H1 (cell line): ENCODE measurements at regions not wholly inside any gene's neighbourhood (a gene's known extent, or its start where the extent isn't known, plus 50 kb on each side); places are given as distances from the start of the nearest gene placed in this dataset.

Experiments used
- CTCF ChIA-PET: fragments of 300-600 bp; sonication (Branson Sonifier 250); formaldehyde crosslinking; loops from one replicate; lab custom pipeline; 2021; ENCODE audit not compliant: partially characterized antibody; lab: Charles Lee
- POLR2A ChIA-PET: fragments of 300-600 bp; sonication (Branson Sonifier 250); formaldehyde crosslinking; loops from one replicate; lab custom pipeline; 2021; ENCODE audit warnings: inconsistent platforms; ENCODE audit not compliant: partially characterized antibody; lab: Charles Lee
- DNase-seq, 2 experiments: peaks; one replicate each; pipeline versions ENCODE4 v3.0.0 to v3.0.0-alpha.2; 2010 to 2022; ENCODE audit warnings: low spot score in 2 of 2, low read depth in 1 of 2, mixed read lengths in 1 of 2
- FAIRE-seq: peaks from 2 replicates; lab custom pipeline; 2011; peaks lifted over from hg19 to GRCh38; lab: Jason Lieb, UNC
- H2AFZ ChIP-seq: 2 replicates; pipeline ENCODE4 v1.8.1; 2012; ENCODE audit warnings: low read length, inconsistent platforms
- H2AK5ac ChIP-seq: 2 replicates; pipeline ENCODE4 v1.6.1; 2013; ENCODE audit warnings: low read depth, low read length
- H2BK120ac ChIP-seq: replicated peaks from 2 replicates; pipeline ENCODE3; 2013; ENCODE audit warnings: low read depth, low read length, inconsistent platforms
- H2BK12ac ChIP-seq: 2 replicates; pipeline ENCODE4 v1.6.1; 2013; ENCODE audit warnings: low read depth, low read length
- H2BK15ac ChIP-seq: 2 replicates; pipeline ENCODE4 v1.6.1; 2013; ENCODE audit warnings: low read length
- H2BK20ac ChIP-seq: 2 replicates; pipeline ENCODE4 v1.6.1; 2013; ENCODE audit warnings: low read length
- H2BK5ac ChIP-seq: 2 replicates; pipeline ENCODE4 v1.6.1; 2013; ENCODE audit warnings: low read depth, low read length
- H3K14ac ChIP-seq: 2 replicates; pipeline ENCODE4 v1.6.1; 2013; ENCODE audit warnings: inconsistent platforms; ENCODE audit not compliant: insufficient read length
- H3K18ac ChIP-seq: 2 replicates; pipeline ENCODE4 v1.6.1; 2013; ENCODE audit warnings: low read length; ENCODE audit errors: extremely low read depth
- H3K23ac ChIP-seq: 2 replicates; pipeline ENCODE4 v1.6.1; 2013; ENCODE audit warnings: inconsistent platforms; ENCODE audit not compliant: insufficient read length
- H3K23me2 ChIP-seq: 2 replicates; pipeline ENCODE4 v1.6.1; 2013; ENCODE audit warnings: low read depth, low read length
- H3K27ac ChIP-seq: 2 replicates; pipeline ENCODE4 v1.6.1; 2011; ENCODE audit warnings: low read depth, low read length, inconsistent platforms
- H3K27me3 ChIP-seq, 4 experiments: replicated peaks in 1 of 4; 1 replicate in 1 of 4; 2 replicates in 3 of 4; pipeline versions ENCODE4 v1.6.1 to v1.8.1; 2011 to 2013; ENCODE audit warnings: low read length in 3 of 4, mild to moderate bottlenecking in 3 of 4, inconsistent platforms in 2 of 4, mixed read lengths in 2 of 4, moderate library complexity in 1 of 4; ENCODE audit not compliant: control insufficient read depth in 3 of 4, insufficient read depth in 3 of 4; ENCODE audit errors: extremely low read depth in 1 of 4
- H3K36me3 ChIP-seq, 4 experiments: 2 replicates each; pipeline versions ENCODE4 v1.6.1 to v1.8.1; 2011 to 2013; ENCODE audit warnings: mild to moderate bottlenecking in 4 of 4, low read length in 3 of 4, moderate library complexity in 2 of 4, control low read depth in 1 of 4, inconsistent platforms in 1 of 4; ENCODE audit not compliant: insufficient read depth in 4 of 4, control insufficient read depth in 2 of 4
- H3K4ac ChIP-seq: replicated peaks from 2 replicates; pipeline ENCODE3; 2013; ENCODE audit warnings: low read length, low read depth, mixed read lengths, inconsistent platforms; ENCODE audit not compliant: insufficient read length
- H3K4me1 ChIP-seq, 4 experiments: replicated peaks in 1 of 4; 1 replicate in 1 of 4; 2 replicates in 3 of 4; pipeline versions ENCODE4 v1.6.1 to v1.8.1; 2011 to 2013; ENCODE audit warnings: low read length in 3 of 4, inconsistent platforms in 2 of 4, mixed read lengths in 1 of 4; ENCODE audit not compliant: insufficient read depth in 4 of 4, control insufficient read depth in 3 of 4
- H3K4me2 ChIP-seq, 2 experiments: 2 replicates each; pipeline versions ENCODE4 v1.6.1 to v1.8.1; 2011 to 2013; ENCODE audit warnings: low read depth in 2 of 2, low read length in 2 of 2, control low read depth in 1 of 2, inconsistent platforms in 1 of 2, mild to moderate bottlenecking in 1 of 2; ENCODE audit not compliant: insufficient read depth in 1 of 2
- H3K4me3 ChIP-seq, 4 experiments: fragments of 200-600, 300-600 bp in 1 of 4; sonication (generic), shearing (Covaris generic), sonication (Bioruptor Twin) in 1 of 4; 2 replicates each; pipeline versions ENCODE4 v1.5.1 to v1.8.1; 2011 to 2016; ENCODE audit warnings: low read length in 4 of 4, low read depth in 3 of 4, control low read depth in 2 of 4, inconsistent platforms in 2 of 4, mild to moderate bottlenecking in 2 of 4, mixed read lengths in 1 of 4, moderate library complexity in 1 of 4; ENCODE audit not compliant: insufficient read depth in 2 of 4; ENCODE audit errors: extremely low read depth in 1 of 4
- H3K56ac ChIP-seq: replicated peaks from 2 replicates; pipeline ENCODE3; 2013; ENCODE audit warnings: low read depth, mild to moderate bottlenecking, mixed read lengths, low read length, inconsistent platforms; ENCODE audit not compliant: insufficient read length
- H3K79me1 ChIP-seq: 2 replicates; pipeline ENCODE4 v1.6.1; 2013; ENCODE audit warnings: low read depth, low read length, control low read depth
- H3K79me2 ChIP-seq, 2 experiments: 2 replicates each; pipeline versions ENCODE4 v1.6.1 to v1.8.1; 2012 to 2013; ENCODE audit warnings: low read length in 2 of 2, mild to moderate bottlenecking in 2 of 2, inconsistent platforms in 1 of 2; ENCODE audit not compliant: insufficient read depth in 2 of 2, control insufficient read depth in 1 of 2
- H3K9ac ChIP-seq, 4 experiments: replicated peaks in 1 of 4; 1 replicate in 1 of 4; 2 replicates in 3 of 4; pipeline versions ENCODE4 v1.6.1 to v1.8.1; 2011 to 2013; ENCODE audit warnings: low read depth in 3 of 4, low read length in 3 of 4, control low read depth in 2 of 4, mild to moderate bottlenecking in 2 of 4, moderate library complexity in 2 of 4, inconsistent platforms in 1 of 4; ENCODE audit errors: extremely low read depth in 1 of 4
- H3K9me3 ChIP-seq, 2 experiments: 2 replicates each; pipeline versions ENCODE4 v1.6.1 to v1.8.1; 2012 to 2013; ENCODE audit warnings: mild to moderate bottlenecking in 2 of 2, moderate library complexity in 2 of 2, control low read depth in 1 of 2, inconsistent platforms in 1 of 2, low read depth in 1 of 2, low read length in 1 of 2, mixed read lengths in 1 of 2; ENCODE audit not compliant: insufficient read depth in 2 of 2
- H4K20me1 ChIP-seq, 2 experiments: replicated peaks in 1 of 2; 2 replicates each; pipeline versions ENCODE3 to v1.8.1; 2011 to 2013; ENCODE audit warnings: inconsistent platforms in 2 of 2, low read length in 2 of 2, mild to moderate bottlenecking in 1 of 2; ENCODE audit not compliant: insufficient read depth in 2 of 2, control insufficient read depth in 1 of 2
- H4K5ac ChIP-seq: 2 replicates; pipeline ENCODE4 v1.6.1; 2013; ENCODE audit warnings: low read length, low read depth, mixed read lengths, inconsistent platforms; ENCODE audit not compliant: insufficient read length
- H4K8ac ChIP-seq: 2 replicates; pipeline ENCODE4 v1.8.0; 2013; ENCODE audit warnings: mild to moderate bottlenecking, moderate library complexity, low read length, inconsistent platforms; ENCODE audit not compliant: insufficient read depth; ENCODE audit errors: extremely low read depth
- H4K91ac ChIP-seq: replicated peaks from 2 replicates; pipeline ENCODE3; 2013; ENCODE audit warnings: low read length, mixed read lengths, inconsistent platforms; ENCODE audit not compliant: insufficient read length
- ATF3 ChIP-seq: IDR thresholded peaks from 2 replicates; pipeline ENCODE4 v1.6.1; 2011; ENCODE audit warnings: low read depth, mild to moderate bottlenecking, low read length; ENCODE audit not compliant: insufficient read depth
- CHD1 ChIP-seq: IDR thresholded peaks from 2 replicates; pipeline ENCODE4 v1.6.1; 2012; ENCODE audit warnings: low read depth, low read length, improper control_type of control experiment
- EGR1 ChIP-seq: IDR thresholded peaks from 2 replicates; pipeline ENCODE4 v1.6.1; 2011; ENCODE audit warnings: low read depth, low read length, borderline replicate concordance
- EP300 ChIP-seq, 2 experiments: IDR thresholded peaks; 1 replicate in 1 of 2; 2 replicates in 1 of 2; pipeline ENCODE4 v1.6.1; 2011 to 2012; ENCODE audit warnings: low read depth in 2 of 2, low read length in 2 of 2, mild to moderate bottlenecking in 2 of 2, borderline replicate concordance in 1 of 2, inconsistent platforms in 1 of 2, moderate library complexity in 1 of 2
- GABPA ChIP-seq: IDR thresholded peaks from 2 replicates; pipeline ENCODE4 v1.6.1; 2011; ENCODE audit warnings: mild to moderate bottlenecking, low read length, moderate library complexity, borderline replicate concordance; ENCODE audit not compliant: insufficient read depth
- KDM5A ChIP-seq: fragments of 200-600 bp; IDR thresholded peaks from 2 replicates; pipeline ENCODE4 v1.7.1; 2012; ENCODE audit warnings: mild to moderate bottlenecking, low read length, inconsistent platforms, mixed read lengths
- MAFK ChIP-seq: IDR thresholded peaks from 2 replicates; pipeline ENCODE4 v1.6.1; 2012; ENCODE audit warnings: low read depth, mild to moderate bottlenecking, improper control_type of control experiment, low read length
- RFX5 ChIP-seq: IDR thresholded peaks from 2 replicates; pipeline ENCODE4 v1.6.1; 2011; ENCODE audit warnings: low read depth, low read length, improper control_type of control experiment, borderline replicate concordance
- SAP30 ChIP-seq: fragments of 300-600 bp; sonication (generic); IDR thresholded peaks from 2 replicates; pipeline ENCODE4 v1.7.1; 2012; ENCODE audit warnings: low read length, moderate library complexity, mild to moderate bottlenecking, inconsistent platforms; ENCODE audit not compliant: insufficient read depth, insufficient replicate concordance
- SIRT6 ChIP-seq: IDR thresholded peaks from one replicate; pipeline ENCODE4 v1.7.1; 2012; ENCODE audit warnings: low read length, inconsistent platforms
- TCF12 ChIP-seq: IDR thresholded peaks from 2 replicates; pipeline ENCODE4 v1.6.1; 2011; ENCODE audit warnings: low read depth, mild to moderate bottlenecking, low read length
- ZNF274 ChIP-seq: IDR thresholded peaks from 2 replicates; pipeline ENCODE4 v1.7.0; 2012; ENCODE audit warnings: low read length, borderline replicate concordance; ENCODE audit errors: extremely low read depth
- WGBS, 2 experiments: shearing (Covaris generic) in 1 of 2; methylation state at CpG; one replicate each; pipeline versions ENCODE4 v1.1.6 to v1.1.7; 2013 to 2015; ENCODE audit warnings: low lambda C conversion rate in 2 of 2, mixed read lengths in 2 of 2, inconsistent platforms in 1 of 2, low coverage in 1 of 2, missing lambda C conversion rate in 1 of 2; ENCODE audit not compliant: insufficient replicate concordance in 2 of 2, insufficient coverage in 1 of 2, insufficient read length in 1 of 2; ENCODE audit errors: extremely low coverage in 1 of 2, missing lambda C conversion rate in 1 of 2; 5-methylcytosine and 5-hydroxymethylcytosine counted together

GRCh38 chrY:8705636-8706300 lies 631.5 kb upstream of the TSPY4 start:
- H4K5ac ChIP-seq, result no peak overlapping the region
- H3K23me2 ChIP-seq, result no peaks in the 10 kb centered on the region
- DNase-seq (no peak), FAIRE-seq (no peak)
- H2BK15ac ChIP-seq, result no peak overlapping the region
- no peak overlapping the region for H3K27ac ChIP-seq
- POLR2A ChIA-PET, result no interaction called here
- peaks cover 5 to 86% of the 10 kb centered on the region in 2 experiments; a peak in 2 of 4 replicates for H3K9me3 ChIP-seq
- H2BK12ac ChIP-seq, result no peak overlapping the region
- CTCF ChIA-PET, result no interaction called here
- no peak overlapping the region for H3K23ac ChIP-seq
- H4K8ac ChIP-seq, result no peak overlapping the region
- H3K18ac ChIP-seq, result no peak overlapping the region
- H2BK5ac ChIP-seq, result no peak overlapping the region
- no peak overlapping the region for H3K4me2 ChIP-seq
- no peak overlapping the region for H3K9ac ChIP-seq
- no peak overlapping the region for H3K4me3 ChIP-seq
- no peaks in the 10 kb centered on the region for H4K20me1 ChIP-seq
- no peak overlapping the region for H2AK5ac ChIP-seq
- no peak overlapping the region for H3K14ac ChIP-seq
- no peak overlapping the region for H3K56ac ChIP-seq
- H3K27me3 ChIP-seq, result no peaks in the 10 kb centered on the region
- H3K4ac ChIP-seq, result no peak overlapping the region
- no peaks in the 10 kb centered on the region for H3K79me2 ChIP-seq
- no peak overlapping the region for H2BK120ac ChIP-seq
- no peak overlapping the region for H2AFZ ChIP-seq
- no peak overlapping the region for H4K91ac ChIP-seq
- no peaks in the 10 kb centered on the region for H3K4me1 ChIP-seq
- no peaks in the 10 kb centered on the region for H3K36me3 ChIP-seq
- H2BK20ac ChIP-seq, result no peak overlapping the region
- no peaks in the 10 kb centered on the region for H3K79me1 ChIP-seq
- WGBS, 2 experiments, result 89% methylated on average over 7 of the region's 8 CpGs; no CpG with 5 or more reads in 1 of the 2 experiments
- TF ChIP-seq MAFK (no peak), EGR1 (no peak), RFX5 (no peak), SIRT6 (no peak), TCF12 (no peak), ATF3 (no peak), ZNF274 (no peak), KDM5A (no peak), SAP30 (no peak), GABPA (no peak), EP300 (IDR thresholded peaks at IDR 0.05; ENCODE audit: borderline replicate concordance in 1 of 2, low read depth in 2 of 2, low read length in 2 of 2) (no peak), CHD1 (no peak)
